Cardiac muscle cell (in vitro differentiated cells and primary cell): ENCODE measurements at regions not wholly inside any gene's neighbourhood (a gene's known extent, or its start where the extent isn't known, plus 50 kb on each side); places are given as distances from the start of the nearest gene placed in this dataset.

Experiments used
- DNase-seq, 2 donors: peaks; one replicate each; pipeline versions ENCODE4 v3.0.0 to v3.0.0-alpha.2; 2010 to 2017; ENCODE audit warnings: low read depth in 1 of 2, low spot score in 1 of 2
- H3K27ac ChIP-seq: fragments of 200-600 bp; sonication (generic); 2 replicates; pipeline ENCODE4 v1.5.1; 2016
- H3K27me3 ChIP-seq: fragments of 200-600 bp; sonication (generic); 2 replicates; pipeline ENCODE4 v1.6.0; 2016; ENCODE audit warnings: control low read depth
- H3K36me3 ChIP-seq: fragments of 200-600 bp; sonication (generic); 2 replicates; pipeline ENCODE4 v1.5.1; 2016; ENCODE audit warnings: control low read depth
- H3K4me1 ChIP-seq: fragments of 200-600 bp; sonication (generic); 2 replicates; pipeline ENCODE4 v1.8.1; 2017; ENCODE audit warnings: low read depth, mild to moderate bottlenecking, mixed run types
- H3K4me3 ChIP-seq: fragments of 200-600 bp; sonication (generic); 2 replicates; pipeline ENCODE4 v1.5.1; 2016; ENCODE audit warnings: mild to moderate bottlenecking
- H3K9me3 ChIP-seq: fragments of 200-600 bp; sonication (generic); 2 replicates; pipeline ENCODE4 v1.5.1; 2017; ENCODE audit warnings: low read depth, mild to moderate bottlenecking, control low read depth
- TF ChIP-seq, protein P1 (sequence below): IDR thresholded peaks from 2 replicates; pipeline ENCODE4 v1.5.1; 2012; ENCODE audit warnings: low read depth, mild to moderate bottlenecking, low read length

DNA sequence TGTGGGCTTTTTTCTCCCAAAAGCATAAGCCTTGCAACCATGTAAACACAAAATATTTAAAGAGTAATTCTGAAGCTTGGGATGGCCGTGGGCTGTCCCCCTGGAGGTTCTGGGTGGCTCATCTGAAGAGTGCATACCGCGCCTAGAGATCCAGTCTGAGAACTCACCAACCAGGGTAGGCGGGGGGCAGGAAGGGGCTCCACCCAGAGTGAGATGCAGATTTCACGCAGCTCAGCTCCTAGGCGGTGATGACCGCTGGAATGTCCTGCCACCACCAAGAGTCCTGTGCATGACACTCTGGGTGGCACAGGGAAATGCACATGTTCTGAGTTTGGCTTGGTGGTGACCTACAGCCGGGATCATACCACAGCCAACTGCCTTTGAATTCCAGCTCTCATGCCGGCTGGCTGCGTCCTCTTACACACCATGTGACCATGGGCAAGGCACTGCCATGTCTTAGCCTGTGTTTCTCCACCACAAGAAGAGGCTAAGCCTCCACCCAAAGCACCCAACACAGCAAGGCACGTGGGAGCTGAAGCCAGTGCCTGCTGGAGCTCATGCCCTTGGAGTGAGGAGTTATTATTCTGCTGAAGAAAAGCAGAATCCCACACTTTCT, 125.1 kb upstream of the IQSEC1 start:
- Histone ChIP-seq H3K9me3 (no peaks in the 10 kb centered on the region), H3K27me3 (no peaks in the 10 kb centered on the region), H3K4me1 (no peaks in the 10 kb centered on the region), H3K27ac (no peak overlapping the region), H3K4me3 (no peak overlapping the region), H3K36me3 (no peaks in the 10 kb centered on the region)
- DNase-seq: no peak
- TF ChIP-seq, protein P1, sequence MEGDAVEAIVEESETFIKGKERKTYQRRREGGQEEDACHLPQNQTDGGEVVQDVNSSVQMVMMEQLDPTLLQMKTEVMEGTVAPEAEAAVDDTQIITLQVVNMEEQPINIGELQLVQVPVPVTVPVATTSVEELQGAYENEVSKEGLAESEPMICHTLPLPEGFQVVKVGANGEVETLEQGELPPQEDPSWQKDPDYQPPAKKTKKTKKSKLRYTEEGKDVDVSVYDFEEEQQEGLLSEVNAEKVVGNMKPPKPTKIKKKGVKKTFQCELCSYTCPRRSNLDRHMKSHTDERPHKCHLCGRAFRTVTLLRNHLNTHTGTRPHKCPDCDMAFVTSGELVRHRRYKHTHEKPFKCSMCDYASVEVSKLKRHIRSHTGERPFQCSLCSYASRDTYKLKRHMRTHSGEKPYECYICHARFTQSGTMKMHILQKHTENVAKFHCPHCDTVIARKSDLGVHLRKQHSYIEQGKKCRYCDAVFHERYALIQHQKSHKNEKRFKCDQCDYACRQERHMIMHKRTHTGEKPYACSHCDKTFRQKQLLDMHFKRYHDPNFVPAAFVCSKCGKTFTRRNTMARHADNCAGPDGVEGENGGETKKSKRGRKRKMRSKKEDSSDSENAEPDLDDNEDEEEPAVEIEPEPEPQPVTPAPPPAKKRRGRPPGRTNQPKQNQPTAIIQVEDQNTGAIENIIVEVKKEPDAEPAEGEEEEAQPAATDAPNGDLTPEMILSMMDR: no peak

DNA sequence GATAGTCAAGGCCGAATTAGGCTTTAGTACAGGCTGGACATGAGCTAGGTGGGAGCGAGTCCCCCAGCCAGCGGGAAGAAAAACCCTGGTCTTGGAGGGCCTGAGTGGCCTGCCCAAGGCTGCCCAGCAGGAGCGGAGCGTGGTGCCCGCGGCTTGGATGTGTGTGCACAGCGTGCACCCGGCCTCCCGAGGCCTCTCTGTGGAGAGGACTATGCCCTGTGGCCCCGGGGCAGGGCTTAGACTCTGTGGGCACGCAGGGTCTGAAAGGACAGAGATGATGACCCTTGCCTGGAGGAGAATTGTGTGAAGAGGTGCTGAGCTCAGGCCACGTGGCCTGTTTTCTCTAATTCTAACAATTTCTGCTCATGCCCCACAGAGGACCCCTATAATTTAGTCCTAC, 124.6 kb upstream of the IQSEC1 start:
- H3K27ac ChIP-seq: no peak overlapping the region
- no peaks in the 10 kb centered on the region for H3K36me3 ChIP-seq
- no peak overlapping the region for H3K4me3 ChIP-seq
- H3K4me1 ChIP-seq: no peaks in the 10 kb centered on the region
- H3K9me3 ChIP-seq: no peaks in the 10 kb centered on the region
- DNase-seq: no peak
- TF ChIP-seq, protein P1: no peak
- H3K27me3 ChIP-seq: no peaks in the 10 kb centered on the region

DNA sequence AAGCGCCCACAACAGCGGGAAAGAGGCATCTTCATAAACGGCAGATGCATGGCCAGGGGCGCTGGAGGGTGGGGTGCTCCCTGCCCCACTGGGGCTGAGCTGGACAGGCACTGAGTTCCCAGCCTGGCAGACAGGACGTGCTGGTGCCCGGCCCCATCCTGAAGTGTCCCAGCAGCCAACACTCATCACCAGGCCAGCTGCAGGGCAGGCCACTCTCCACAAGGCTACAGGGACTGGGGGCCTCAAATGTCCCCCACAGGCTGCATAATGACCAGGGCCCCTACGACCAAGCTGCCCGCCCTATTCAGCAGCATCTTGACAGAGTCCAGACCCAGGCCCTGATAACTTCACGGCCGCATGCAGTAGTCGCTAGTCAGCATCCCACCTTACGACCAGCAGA, 124.1 kb upstream of the IQSEC1 start:
- no peaks in the 10 kb centered on the region for H3K9me3 ChIP-seq
- H3K36me3 ChIP-seq: no peaks in the 10 kb centered on the region
- H3K4me3 ChIP-seq: no peak overlapping the region
- no peak overlapping the region for H3K27ac ChIP-seq
- TF ChIP-seq, protein P1: no peak
- no peaks in the 10 kb centered on the region for H3K4me1 ChIP-seq
- H3K27me3 ChIP-seq: no peaks in the 10 kb centered on the region
- DNase-seq: peak in 1 of 2 donors; percentile 18

DNA sequence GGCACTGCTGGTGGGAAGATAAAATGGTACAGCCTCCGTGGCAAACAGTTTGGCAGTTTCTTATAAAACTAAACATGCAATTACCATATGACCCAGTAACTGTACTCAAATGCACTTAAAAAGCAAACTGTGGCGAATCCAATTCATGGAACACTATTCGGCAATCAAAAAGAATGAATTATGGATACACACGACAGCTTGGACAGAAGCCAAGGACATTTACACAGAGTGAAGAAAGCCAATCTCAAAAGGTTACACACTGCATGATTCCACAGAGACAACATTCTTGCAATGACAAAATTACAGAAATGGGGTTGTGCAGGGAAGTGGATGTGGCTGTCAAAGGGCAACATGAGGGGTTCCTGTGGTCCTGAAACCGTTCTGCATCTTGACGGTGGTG, 122.1 kb upstream of the IQSEC1 start:
- H3K27ac ChIP-seq: no peak overlapping the region
- no peak overlapping the region for H3K4me3 ChIP-seq
- H3K4me1 ChIP-seq: no peaks in the 10 kb centered on the region
- DNase-seq: no peak
- TF ChIP-seq, protein P1: no peak
- no peaks in the 10 kb centered on the region for H3K36me3 ChIP-seq
- H3K9me3 ChIP-seq: no peaks in the 10 kb centered on the region
- no peaks in the 10 kb centered on the region for H3K27me3 ChIP-seq

DNA sequence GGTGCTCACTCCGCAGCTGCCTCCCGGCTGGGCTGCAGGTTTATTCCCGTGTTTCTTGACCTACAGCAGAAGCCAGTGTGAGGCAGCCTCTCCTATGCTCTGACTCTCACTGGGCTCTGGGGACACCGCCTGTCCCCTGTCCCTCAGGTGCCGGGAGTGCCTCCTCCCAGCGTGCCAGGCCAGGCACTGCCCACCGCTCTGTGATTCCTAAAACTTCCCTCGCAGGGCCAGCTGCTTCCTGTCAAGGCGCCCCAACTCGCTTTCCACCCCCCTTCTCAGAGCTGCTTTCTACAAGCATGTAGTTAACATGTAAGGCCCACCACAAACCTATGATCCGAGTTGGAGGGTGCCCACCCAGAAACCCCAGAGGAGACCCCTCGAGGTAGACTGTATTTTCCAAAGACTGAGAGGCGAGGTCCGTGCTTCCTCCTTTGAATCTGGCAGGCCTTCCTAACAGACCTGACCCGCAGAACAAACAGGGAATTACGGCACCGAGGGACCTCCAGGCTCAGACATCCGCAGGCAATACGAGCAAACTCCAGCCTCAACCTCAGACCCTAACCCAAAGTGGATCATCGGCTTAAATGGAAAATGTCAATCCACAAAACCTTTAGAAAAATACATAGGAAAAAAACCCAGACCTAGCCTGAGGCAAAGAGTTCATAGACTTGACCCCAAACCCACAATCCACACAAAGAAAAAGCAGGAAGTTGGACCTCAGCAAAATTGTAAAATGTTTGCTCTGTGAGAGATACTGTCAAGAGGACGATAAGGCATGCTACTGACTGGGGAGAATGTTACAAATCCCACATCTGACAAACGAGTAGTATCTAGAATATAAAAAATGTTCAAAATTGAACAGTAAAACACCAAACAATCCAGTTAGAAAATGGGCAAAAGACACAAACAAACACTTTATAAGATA, 121.3 kb upstream of the IQSEC1 start:
- DNase-seq: no peak
- no peaks in the 10 kb centered on the region for H3K27me3 ChIP-seq
- H3K4me3 ChIP-seq: no peak overlapping the region
- no peaks in the 10 kb centered on the region for H3K9me3 ChIP-seq
- no peaks in the 10 kb centered on the region for H3K4me1 ChIP-seq
- TF ChIP-seq, protein P1: no peak
- H3K36me3 ChIP-seq: no peaks in the 10 kb centered on the region
- H3K27ac ChIP-seq: no peak overlapping the region
